Parathyroid adenoma (tissue), 2 donors: ENCODE measurements at regions not wholly inside any gene's neighbourhood (a gene's known extent, or its start where the extent isn't known, plus 50 kb on each side); places are given as distances from the start of the nearest gene placed in this dataset.

Experiments
- H2AFZ ChIP-seq: fragments of 300-600 bp; sonication (generic); one replicate; pipeline ENCODE4 v1.7.0; 2017; ENCODE audit warnings: antibody characterized with exemption, mild to moderate bottlenecking
- H3K27ac ChIP-seq: fragments of 300-600 bp; sonication (generic); one replicate; pipeline ENCODE4 v1.7.0; 2017
- H3K27me3 ChIP-seq: fragments of 300-600 bp; sonication (generic); one replicate; pipeline ENCODE4 v1.7.0; 2017; ENCODE audit warnings: low read length; ENCODE audit not compliant: control insufficient read depth, insufficient read depth
- H3K36me3 ChIP-seq: fragments of 300-600 bp; sonication (generic); one replicate; pipeline ENCODE4 v1.7.0; 2017; ENCODE audit warnings: low read length; ENCODE audit not compliant: control insufficient read depth, insufficient read depth
- H3K4me1 ChIP-seq: fragments of 300-600 bp; sonication (generic); one replicate; pipeline ENCODE4 v1.7.0; 2017; ENCODE audit warnings: control low read depth
- H3K4me2 ChIP-seq: fragments of 300-600 bp; sonication (generic); one replicate; pipeline ENCODE4 v1.7.0; 2017; ENCODE audit warnings: low read length
- H3K4me3 ChIP-seq: fragments of 300-600 bp; sonication (generic); one replicate; pipeline ENCODE4 v1.7.0; 2017; ENCODE audit warnings: low read depth, low read length
- H3K79me2 ChIP-seq: fragments of 300-600 bp; sonication (generic); one replicate; pipeline ENCODE4 v1.7.0; 2017; ENCODE audit warnings: control low read depth
- H3K9ac ChIP-seq: fragments of 300-600 bp; sonication (generic); one replicate; pipeline ENCODE4 v1.7.0; 2017; ENCODE audit warnings: mild to moderate bottlenecking
- H3K9me3 ChIP-seq: fragments of 300-600 bp; sonication (generic); one replicate; pipeline ENCODE4 v1.7.0; 2017; ENCODE audit warnings: low read length; ENCODE audit not compliant: control insufficient read depth
- CTCF ChIP-seq: fragments of 300-600 bp; sonication (generic); IDR thresholded peaks from one replicate; pipeline ENCODE4 v1.7.0; 2017; ENCODE audit warnings: antibody characterized with exemption, mild to moderate bottlenecking
- donor health status: primary hyperparathyroidism.

- Histone ChIP-seq H2AFZ (no peak overlapping the region), H3K27me3 (no peaks in the 10 kb centered on the region), H3K36me3 (no peaks in the 10 kb centered on the region), H3K9me3 (no peaks in the 10 kb centered on the region), H3K79me2 (no peaks in the 10 kb centered on the region), H3K4me1 (no peaks in the 10 kb centered on the region), H3K4me3 (no peak overlapping the region), H3K4me2 (no peak overlapping the region), H3K27ac (no peak overlapping the region), H3K9ac (no peak overlapping the region)
- TF ChIP-seq CTCF, result no peak
Observed at GRCh38 chr1:98055457-98055856, 134.6 kb upstream of the DPYD start.

GRCh38 chr1:98054786-98055185 is 134.0 kb upstream of the DPYD start:
- Histone ChIP-seq H3K4me3 (no peak overlapping the region), H3K9me3 (no peaks in the 10 kb centered on the region), H3K9ac (no peak overlapping the region), H3K79me2 (no peaks in the 10 kb centered on the region), H3K36me3 (no peaks in the 10 kb centered on the region), H3K27ac (no peak overlapping the region), H2AFZ (no peak overlapping the region), H3K4me1 (no peaks in the 10 kb centered on the region), H3K27me3 (no peaks in the 10 kb centered on the region), H3K4me2 (no peak overlapping the region)
- no peak for TF ChIP-seq CTCF

GRCh38 chr1:98054367-98054701 is 133.5 kb upstream of the DPYD start:
- Histone ChIP-seq H2AFZ (peak overlapping the region; percentile 65), H3K79me2 (no peaks in the 10 kb centered on the region), H3K4me3 (peak overlapping the region; percentile 31), H3K4me2 (peak overlapping the region; percentile 69), H3K36me3 (no peaks in the 10 kb centered on the region), H3K4me1 (no peaks in the 10 kb centered on the region), H3K9me3 (no peaks in the 10 kb centered on the region), H3K9ac (no peak overlapping the region), H3K27ac (no peak overlapping the region), H3K27me3 (no peaks in the 10 kb centered on the region)
- no peak for TF ChIP-seq CTCF

- H3K27me3 ChIP-seq, result no peaks in the 10 kb centered on the region
- H3K9ac ChIP-seq, result no peak overlapping the region
- no peak overlapping the region for H3K27ac ChIP-seq
- H3K36me3 ChIP-seq, result no peaks in the 10 kb centered on the region
- peak overlapping the region; percentile 31 for H3K4me3 ChIP-seq
- no peaks in the 10 kb centered on the region for H3K79me2 ChIP-seq
- no peaks in the 10 kb centered on the region for H3K4me1 ChIP-seq
- H3K9me3 ChIP-seq, result no peaks in the 10 kb centered on the region
- peak overlapping the region; percentile 69 for H3K4me2 ChIP-seq
- peak; percentile 73 for TF ChIP-seq CTCF
- H2AFZ ChIP-seq, result peak overlapping the region; percentile 65
Observed at GRCh38 chr1:98053471-98054366, 132.9 kb upstream of the DPYD start.
